HG03066 (cell line): ENCODE measurements at regions not wholly inside any gene's neighbourhood (a gene's known extent, or its start where the extent isn't known, plus 50 kb on each side); places are given as distances from the start of the nearest gene placed in this dataset.
"Not testable (repeated sequence)": the region's sequence is repeated elsewhere in the genome, so short reads cannot be mapped to it uniquely, and the experiment has no call there.

Source experiments
- ATAC-seq: cut with Tn5 transposase; IDR thresholded peaks from one replicate; pipeline ENCODE4 v1.9.1; 2021; ENCODE audit warnings: low read depth; ENCODE audit not compliant: unreplicated experiment

DNA sequence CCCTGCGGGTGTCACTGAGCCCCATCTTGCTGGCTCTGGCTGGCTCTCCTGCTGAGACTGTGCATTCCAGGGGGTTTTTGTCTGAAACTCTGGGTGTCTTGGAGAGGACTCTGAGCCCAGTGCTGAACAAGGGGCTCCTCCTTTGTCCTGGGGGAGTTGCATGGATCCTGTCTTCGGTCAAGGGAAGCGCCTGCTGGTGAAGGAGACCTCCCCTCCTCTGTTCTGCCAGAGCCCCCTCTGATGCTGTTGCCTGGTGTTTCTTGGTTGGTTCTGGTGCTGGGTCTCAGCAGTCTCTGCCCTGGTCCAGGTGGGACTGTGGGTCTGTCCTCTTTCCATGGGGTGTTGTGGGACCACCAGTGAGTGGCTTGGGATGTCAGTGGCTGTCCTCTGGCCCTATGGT is 380.9 kb downstream of the TMEM121 start:
- ATAC-seq = no peak

DNA sequence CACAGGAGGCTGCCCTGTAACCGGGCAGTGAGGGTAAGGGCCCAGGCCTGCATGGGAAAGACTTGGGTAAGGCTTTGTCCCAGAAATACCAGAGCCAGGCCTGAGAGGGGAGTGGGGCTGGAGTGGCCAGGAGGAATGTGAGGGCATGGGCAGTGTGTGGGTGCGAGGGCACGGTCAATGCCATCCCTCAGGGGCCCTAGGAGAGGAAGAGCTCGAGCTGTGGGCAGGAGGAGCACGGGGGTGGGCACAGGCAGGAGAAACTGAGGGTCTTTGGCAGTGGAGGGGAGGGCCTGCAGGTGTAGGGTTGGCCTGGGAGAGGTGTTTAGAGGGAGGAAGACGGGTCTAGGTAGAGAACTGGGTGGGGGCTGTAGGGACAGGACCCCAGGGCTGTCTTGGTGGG is 381.6 kb downstream of the TMEM121 start:
- ATAC-seq = no peak

DNA sequence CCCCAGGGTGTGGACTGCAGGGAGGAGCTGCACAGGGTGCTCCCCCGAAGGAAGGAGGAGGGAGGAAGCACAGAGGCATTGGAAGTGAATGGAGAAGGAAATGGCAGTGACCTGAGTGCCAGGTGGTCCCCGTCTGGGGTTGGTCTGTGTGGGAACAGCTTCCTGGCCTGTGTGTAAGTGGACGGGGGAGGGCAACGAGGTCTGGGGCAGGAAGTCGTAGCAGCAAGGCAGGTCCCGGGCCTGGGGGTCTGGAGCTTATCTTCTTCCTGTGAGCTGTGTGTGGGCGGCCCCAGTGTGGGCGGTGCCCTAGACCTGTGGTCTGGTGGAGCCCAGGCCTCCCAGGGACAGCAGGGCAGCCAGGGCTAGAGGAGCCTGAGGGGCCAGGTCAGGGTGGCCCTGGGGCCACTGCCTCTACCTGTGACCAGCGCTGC is 382.1 kb downstream of the TMEM121 start:
- ATAC-seq = no peak

DNA sequence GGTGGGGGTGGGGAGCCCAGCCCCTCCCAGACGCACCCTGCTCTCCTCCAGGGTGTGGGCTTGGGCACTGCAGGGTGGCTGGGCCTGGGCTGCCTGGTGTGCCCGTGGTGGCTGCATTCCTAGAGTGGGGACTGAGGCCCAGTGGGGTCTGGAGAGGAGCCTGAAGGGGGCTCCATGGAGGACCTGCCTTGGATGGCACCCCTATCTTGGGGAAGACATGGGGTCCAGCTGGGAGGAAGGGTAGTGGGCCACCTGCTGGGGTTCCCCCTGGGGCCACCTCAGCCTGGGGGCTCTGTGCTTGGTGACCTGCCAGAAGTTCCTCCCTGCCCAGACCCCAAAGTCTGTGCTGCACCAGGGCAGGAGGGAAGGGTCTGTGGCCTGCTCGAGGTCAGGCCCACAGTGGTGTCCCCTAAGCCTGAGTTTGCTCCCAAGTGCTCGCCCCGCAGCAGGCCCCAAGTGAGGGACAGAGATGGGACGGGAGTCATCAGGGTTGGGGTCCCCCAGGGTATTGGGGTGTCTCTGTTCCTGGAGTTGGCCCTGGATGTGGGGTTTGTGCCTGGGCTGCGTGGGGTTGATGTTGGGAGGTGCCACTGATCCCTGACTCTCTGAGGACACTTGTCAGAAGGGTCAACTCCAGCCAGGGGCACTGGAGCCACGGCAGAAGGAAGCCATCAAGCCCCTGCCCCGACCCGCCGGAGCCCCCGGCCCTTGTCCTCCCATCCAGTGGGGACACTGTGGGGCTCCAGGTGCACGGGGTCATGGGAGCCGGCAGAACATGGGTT is 382.9 kb downstream of the TMEM121 start:
- no peak for ATAC-seq

DNA sequence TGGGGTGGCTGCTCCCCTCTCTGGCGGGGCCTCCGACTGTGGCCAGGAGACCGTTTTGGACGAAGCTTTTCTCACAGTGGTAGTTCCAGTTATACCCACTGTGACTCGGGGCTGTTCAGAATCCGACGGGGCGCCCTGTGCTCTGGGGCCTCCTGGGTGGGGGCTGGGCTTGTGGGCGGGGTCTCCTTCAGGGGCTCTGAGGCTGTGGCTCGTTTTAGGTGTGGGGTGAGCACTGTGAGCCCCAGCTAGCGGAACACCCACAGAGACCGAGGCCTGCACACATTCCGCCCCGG is 383.4 kb downstream of the TMEM121 start:
- not testable (repeated sequence) for ATAC-seq

DNA sequence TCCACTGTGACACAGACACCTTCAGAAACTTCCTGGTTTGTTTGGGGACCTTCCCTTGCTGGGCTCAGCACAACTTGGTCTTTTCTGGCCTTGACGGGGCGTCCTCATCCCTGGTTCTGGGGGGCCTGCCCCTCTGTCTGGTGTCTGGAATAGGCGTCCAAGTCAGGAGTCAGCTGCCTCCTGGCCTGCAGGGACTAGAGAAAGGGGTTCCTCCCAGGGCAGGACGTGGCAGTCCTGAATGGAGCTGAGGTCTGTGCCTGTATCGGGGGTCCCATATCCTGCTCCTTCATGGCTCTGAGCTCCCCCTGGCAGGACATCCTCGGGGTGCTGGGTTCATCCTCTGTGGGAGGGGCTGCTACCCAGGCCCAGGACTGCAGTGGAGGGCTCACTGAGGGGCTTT is 384.0 kb downstream of the TMEM121 start:
- ATAC-seq = no peak

DNA sequence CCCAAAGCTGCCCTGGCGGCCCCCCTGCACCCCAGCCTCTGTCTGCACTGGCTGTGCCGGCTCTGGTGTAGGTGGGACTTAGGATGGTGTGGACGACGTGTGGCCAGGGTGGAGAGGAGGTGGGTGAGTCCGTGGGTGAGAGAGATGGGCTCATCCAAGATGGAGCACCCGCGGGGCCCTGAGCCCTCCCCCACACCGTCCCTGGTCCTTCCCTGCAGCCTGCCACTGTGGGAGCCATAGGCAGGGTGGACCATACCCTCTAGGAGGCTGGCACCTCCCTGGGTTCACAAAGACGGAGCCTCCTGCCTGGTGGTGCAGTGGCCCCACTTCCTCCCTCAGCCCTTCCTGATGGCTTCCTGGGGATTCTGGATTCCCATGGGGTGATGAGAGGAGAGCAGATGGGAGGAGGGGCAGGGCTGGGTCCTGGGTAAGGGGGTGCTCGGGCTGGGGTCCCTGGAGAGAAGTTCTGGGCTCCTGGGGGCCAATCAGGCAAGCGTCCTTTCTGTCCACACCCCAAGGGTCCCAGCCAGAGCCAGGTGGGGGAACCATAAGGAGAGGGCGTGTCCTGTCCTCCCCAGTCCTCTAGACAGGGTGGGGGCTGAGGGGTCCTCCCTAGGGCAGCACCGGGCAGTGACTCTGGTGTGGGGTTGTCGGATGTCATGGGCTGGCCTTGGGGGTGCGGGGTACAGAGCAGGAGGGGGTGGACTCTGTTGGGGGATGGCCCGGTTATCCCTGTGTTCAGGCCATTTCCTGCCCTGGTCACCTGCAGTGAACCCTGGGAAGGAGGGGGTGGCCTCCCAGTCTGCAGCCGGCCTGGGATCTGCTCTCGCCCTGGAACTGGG is 384.8 kb downstream of the TMEM121 start:
- no peak for ATAC-seq

DNA sequence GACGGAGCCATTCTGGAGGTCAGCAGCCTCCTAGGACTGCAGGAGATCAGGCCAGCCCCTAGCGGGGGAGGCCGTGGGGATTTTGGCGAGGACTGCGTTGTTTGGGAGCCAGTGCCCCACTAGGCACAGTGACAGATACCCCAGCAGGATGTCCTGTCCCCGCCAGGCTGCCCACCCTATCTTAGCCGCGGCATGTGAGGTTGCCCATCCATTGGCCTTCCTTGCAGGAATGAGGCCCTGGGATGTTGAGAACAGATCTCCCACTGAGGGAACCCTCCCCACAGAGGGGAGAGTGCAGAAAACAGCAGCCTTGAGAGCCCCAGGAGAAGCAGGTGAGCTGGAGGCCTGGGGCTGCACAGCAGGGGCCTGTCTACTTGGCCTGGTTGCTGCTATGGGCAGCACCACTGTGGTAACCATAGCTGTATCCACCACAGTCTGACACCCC is 385.5 kb downstream of the TMEM121 start:
- not testable (repeated sequence) for ATAC-seq

DNA sequence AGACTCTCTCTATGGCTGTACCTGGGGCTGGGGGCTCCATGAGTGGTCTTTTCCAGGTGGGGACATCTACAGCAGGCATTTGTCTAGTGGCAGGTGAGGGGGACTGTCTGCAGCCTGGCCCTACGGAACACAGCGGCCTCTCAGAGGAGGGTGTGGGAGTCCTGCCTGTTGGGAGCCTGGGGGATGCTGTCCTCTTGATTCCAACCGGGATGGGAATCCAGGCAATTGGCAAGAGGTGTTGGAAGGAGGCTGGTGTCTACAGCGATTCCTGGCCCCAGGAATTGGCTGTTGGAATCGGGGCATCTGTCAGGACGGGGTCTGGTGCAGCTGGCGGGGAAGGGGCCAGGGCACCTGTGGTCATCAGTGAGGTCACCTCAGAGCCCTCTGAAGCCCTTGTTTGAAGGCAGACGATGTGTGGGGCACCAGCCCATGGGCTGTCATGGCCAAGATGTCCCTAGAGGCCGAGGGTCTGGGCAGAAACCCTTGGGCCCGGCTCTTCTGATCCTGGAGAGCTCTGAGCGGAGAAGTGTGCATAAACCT is 386.3 kb downstream of the TMEM121 start:
- ATAC-seq = no peak

DNA sequence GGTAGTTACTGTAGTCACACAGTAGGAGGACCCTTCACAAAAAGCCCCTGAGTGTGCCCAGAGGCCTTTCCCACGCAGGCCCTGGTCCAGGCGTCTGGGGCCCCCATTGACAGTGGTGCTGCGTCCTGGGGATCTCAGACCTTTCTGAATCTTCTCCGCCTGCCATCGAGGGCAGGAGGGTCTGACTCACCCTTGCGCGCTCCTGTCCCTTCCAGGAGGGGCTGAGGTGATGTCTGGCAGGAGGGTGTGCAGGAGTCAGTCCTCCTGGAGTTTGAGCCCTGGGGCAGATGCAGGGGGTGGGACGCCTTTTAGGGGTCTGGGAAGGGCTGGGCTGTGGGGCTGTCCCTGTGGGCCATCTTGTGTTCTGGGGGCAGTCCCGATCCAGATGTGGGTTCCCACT is 386.8 kb downstream of the TMEM121 start:
- no peak for ATAC-seq

DNA sequence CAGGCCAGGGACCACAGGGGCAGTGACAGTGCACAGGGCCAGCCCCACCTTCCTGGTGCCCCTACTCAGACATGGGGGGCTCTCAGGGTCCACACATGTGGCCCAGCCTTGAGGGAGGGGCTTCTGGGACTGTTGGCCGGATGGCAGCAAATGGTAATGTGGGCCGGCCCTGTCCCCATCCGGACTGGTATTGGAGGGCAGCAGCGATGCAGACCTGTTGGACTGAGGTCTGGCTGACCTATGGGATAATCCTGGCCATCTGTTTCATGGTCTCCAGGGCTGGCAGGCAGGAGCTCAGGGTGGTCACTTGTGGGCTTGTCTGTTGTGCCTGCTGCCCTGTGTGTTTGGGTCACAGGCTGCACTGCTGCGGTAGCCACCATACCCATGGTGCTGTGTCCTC is 387.5 kb downstream of the TMEM121 start:
- ATAC-seq = no peak

DNA sequence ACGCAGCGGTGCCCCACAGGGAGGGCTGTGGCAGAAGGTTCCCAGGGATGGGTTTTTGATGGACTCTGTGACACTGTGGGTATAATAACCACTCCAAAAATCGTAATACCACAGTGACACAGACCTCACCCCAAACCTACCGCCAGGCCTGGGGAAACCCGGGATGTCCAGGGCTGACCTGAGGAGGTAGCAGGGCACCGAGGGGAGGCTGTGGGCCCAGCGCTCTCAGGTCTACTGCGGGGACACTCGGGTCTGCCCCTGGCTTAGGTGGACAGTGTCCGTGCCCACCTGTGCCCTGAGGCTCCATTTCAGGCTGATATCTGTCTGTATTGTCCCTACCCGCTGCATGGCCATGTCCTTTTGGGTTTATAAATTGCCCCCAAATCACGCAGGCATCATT is 387.9 kb downstream of the TMEM121 start:
- not testable (repeated sequence) for ATAC-seq

DNA sequence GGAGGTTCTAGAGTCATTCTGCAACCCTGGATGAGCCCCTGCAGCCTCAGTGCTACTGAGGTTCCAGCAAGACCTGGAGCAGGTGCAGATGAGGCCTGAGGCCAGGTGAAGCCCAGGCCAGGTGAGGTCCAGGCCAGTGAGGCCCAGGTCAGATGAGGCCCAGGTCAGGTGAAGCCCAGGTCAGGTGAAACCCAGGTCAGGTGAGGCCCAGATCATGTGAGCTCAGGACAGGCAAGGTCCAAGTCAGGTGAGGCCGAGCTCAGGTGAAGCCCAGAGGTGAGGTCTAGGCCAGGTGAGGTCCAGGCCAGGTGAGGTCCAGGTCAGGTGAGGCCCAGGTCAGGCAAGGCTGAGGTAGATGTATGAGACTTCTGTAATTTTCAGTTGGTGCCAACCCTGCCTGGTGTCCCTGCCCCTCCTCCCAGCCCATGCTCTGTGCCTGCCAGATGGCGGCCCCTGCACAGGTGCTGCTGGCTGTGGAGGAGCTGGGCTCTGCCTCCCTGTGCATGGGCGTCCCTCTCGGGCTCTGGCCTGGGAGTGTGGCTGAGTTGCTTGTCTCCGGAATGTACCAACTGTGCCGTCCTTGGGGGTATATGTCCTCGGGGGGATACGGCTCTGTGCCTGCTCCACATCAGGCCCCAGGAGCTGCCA is 388.5 kb downstream of the TMEM121 start:
- ATAC-seq = no peak

DNA sequence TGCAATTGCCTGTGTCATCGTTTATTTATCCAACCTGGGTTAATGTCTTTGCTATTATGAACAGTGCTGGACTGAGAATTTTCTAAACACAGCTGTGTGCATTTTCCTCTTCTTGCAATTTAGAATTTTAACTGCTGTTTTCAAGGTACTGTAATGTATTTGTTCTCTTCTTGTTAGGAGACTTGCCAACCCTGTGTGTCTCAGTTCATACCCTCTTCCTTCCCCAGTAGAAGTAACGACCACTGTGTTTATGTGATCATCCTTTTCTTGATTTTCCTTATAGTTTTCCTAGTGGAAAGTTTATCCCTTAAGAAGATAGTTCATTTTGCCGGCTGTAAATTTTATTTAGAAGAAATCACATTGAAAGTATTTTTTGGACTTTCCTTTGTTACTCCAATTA is 389.2 kb downstream of the TMEM121 start:
- not testable (repeated sequence) for ATAC-seq

DNA sequence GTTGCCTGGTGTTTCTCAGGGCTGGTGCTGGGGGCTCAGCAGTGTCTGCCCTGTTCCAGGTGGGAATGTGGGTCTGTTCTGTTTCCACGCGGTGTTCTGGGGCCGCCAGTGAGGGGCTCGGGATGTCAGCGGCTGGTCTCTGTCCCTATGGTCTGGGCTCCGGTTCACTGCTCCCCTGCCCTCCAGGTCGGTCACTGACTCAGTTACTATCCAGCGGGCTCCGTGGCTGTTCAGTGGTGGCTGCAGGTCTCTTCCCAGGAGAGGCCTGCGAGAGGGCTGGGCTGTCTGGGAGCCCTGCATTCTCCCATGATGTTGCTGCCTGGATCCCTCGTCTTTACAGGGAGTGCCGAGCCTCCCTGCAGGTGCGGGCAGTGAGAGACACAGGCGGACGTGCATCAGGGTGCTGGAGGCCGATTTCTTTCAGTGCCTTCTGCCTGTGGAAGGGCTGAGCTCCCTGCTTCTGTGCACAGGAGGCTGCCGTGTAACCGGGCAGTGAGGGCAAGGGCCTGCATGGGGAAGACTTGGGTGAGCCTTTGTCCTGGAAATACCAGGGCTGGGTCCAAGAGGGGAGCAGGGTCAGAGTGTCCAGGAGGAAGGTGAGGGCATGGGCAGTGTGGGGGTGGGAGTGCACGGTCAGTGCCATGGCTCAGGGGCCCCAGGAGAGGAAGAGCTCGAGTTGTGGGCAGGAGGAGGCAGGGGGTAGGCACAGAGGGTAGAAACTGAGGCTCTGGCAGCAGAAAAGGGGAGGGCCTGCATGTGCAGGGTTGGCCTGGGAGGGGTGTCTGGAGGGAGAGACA is 391.0 kb downstream of the TMEM121 start:
- not testable (repeated sequence) for ATAC-seq

DNA sequence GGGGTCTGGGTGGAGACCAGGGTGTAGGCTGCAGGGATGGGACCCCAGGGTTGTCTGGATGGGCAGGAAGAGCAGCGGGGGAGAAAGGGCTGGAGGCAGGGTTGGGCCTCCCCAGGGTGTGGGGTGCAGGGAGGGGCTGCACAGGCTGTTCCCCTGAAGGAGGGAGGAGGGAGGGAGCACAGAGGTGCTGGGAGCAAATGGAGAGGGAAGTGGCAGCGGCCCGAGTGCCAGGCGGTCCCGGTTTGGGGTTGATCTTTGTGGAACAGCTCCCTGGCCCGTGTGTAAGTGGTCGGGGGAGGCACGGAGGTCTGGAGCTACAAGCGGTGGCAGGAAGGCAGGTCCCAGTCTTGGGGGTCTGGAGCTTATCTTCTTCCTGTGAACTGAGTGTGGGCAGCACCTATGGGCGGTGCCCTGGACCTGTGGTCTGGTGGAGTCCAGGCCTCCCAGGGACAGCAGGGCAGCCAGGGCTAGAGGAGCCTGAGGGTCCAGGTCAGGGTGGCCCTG is 391.6 kb downstream of the TMEM121 start:
- ATAC-seq = no peak

DNA sequence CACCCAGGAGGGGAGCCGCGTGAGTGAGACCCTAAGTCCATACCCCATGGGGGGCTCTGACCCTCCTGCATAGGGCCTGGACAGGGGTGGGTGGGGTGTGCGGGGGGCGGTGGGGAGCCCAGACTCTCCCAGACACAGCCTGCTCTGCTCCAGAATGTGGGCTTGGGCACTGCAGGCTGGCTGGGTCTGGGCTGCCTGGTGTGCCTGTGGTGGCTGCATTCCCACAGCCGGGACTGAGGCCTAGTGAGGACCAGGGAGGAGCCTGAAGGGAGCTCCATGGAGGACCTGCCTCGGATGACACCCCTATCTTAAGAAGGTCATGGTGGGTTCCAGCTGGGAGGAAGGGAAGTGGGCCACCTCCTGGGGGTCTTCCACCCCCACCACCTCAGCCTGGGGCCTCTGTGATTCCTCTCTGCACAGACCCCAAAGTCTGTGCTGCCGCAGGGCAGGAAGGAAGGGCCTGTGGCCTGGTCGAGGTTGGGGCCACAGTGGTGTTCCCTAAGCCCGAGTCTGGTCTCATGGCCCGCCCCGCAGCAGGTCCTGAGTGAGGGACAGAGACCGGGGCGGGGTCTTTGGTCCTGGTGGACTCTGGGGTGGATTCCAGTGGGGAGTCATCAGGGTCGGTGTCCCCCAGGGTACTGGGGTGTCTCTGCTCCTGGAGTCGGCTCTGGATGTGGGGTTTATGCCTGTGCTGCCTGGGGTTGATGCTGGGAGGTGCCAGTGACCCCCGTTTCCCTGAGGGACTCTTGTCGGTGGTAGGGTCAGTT is 392.3 kb downstream of the TMEM121 start:
- no peak for ATAC-seq

DNA sequence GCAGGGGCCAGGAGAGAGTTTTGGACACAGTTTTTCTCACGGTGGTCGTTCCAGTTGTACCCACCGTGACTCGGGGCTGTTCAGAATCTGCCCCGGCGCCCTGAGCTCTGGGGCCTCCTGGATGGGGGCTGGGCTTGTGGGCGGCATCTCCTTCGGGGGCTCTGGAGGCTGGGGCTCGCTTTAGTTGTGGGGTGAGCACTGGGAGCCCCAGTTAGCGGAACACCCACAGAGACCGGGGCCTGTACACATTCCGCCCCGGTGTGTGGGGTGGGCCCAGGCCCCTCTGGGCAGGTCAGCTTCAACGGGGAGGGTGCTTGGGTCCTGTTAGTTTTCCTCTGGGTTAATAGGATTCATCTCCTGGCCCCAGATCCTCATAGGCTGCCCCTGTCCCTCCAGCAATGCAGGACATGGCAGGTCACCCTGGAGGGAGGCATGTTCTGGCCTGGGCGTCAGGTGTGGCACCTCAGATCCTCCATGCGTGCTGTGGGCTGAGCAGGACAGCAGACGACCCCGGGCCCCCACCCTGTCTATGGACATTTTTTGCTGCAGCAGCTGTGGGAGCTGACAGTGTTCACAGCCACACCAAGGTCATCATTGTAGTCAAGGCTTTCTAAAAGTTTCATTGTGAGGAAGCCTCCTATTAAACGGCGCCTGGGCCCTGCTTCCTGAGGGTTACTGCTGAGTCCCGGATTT is 393.2 kb downstream of the TMEM121 start:
- ATAC-seq = no peak

DNA sequence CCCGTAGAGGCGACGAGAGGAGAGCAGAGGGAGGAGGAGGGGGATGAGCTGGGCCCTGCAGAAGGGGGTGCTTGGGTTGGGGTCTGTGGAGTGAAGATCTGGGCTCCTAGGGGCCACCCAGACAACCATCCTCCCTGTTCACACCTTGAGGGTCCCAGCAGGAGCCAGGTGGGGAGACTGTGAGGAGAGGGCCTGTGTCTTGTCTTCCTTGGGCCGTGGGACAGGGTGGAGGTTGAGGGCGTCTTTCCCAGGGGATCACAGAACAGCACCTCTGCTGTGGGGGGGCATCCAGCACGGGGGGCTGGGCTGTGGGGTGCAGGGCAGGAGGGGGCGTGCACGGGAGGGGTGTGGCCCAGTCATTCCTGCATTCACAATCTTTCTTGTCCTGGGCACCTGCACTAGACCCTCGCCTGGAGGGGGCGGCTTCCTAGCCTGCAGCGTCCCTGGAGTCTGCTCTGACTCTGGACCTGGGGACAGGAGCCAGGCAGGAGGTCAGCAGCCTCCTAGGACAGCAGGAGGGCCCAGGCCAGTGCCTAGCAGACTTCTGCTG is 393.8 kb downstream of the TMEM121 start:
- ATAC-seq = not testable (repeated sequence)
